ENCODE measurements at regions not wholly inside any gene's neighbourhood (a gene's known extent, or its start where the extent isn't known, plus 50 kb on each side); places are given as distances from the start of the nearest gene placed in this dataset.

DNA sequence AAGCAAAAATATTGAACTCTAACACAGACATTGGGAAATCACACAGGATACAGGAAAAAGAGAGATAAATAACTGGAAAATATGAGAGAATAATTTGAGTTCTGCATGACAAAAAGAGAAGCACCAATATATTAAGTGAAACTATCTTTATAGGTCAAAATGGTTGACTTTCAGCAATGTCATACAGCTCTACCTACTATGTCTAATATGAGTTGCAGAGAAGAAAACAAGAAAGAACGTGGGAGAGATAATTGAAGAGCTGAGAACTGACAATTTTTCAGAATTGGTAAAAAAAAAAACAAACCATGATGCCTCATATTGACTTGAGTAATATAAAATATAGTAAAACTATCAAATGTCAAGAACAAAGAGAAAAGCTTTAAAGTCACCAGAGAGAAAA is 221.7 kb downstream of the BCL11B start:
- POLR2A ChIA-PET (ENCODE audit: unreplicated experiment) = interaction anchor here (0.6 kb wide), 1 partner anchor 811 kb away, joined by 3 read pairs; no protein-coding TSS in a partner anchor
- H2BK15ac ChIP-seq (ENCODE audit: low read depth, low read length) = no peak overlapping the region
- H3K27ac ChIP-seq (ENCODE audit: insufficient read depth, low read length) = no peak overlapping the region
- H2AK5ac ChIP-seq (ENCODE audit: low read depth, low read length) = no peak overlapping the region
- no peak overlapping the region for H4K8ac ChIP-seq (ENCODE audit: low read depth in 2 of 2, low read length in 2 of 2)
- no peak for ATAC-seq (ENCODE audit: low read depth)
- WGBS, 2 experiments (ENCODE audit: extremely low coverage in 2 of 2, insufficient read length in 1 of 2) = no CpG with 5 or more reads among the region's 1 CpG
- no peak overlapping the region for H2BK5ac ChIP-seq (ENCODE audit: low read depth, low read length, poor library complexity, severe bottlenecking)
- intact Hi-C loops (cut with micrococcal nuclease) (no loop called here), dilution Hi-C loops (cut with HindIII; ENCODE audit: low sequenced_read_pairs, unreplicated experiment) (no loop called here), in situ Hi-C loops (cut with MboI; ENCODE audit: low sequenced_read_pairs) (no loop called here)
- no peak overlapping the region for H3K4me3 ChIP-seq (ENCODE audit: insufficient read depth, low read depth, low read length)
- H2BK20ac ChIP-seq (ENCODE audit: low read depth, low read length) = no peak overlapping the region
- peaks cover 31% of the 10 kb centered on the region for H3K9me3 ChIP-seq (ENCODE audit: control insufficient read depth, insufficient read depth, low read length)
- H3K56ac ChIP-seq (ENCODE audit: extremely low read depth, insufficient read depth, low read length) = no peak overlapping the region
- no peaks in the 10 kb centered on the region for H3K79me1 ChIP-seq (ENCODE audit: low read depth in 1 of 2, low read length in 2 of 2)
- no peak overlapping the region for H3K18ac ChIP-seq (ENCODE audit: low read depth, low read length)
- CTCF ChIA-PET = no interaction called here
- H4K20me1 ChIP-seq (ENCODE audit: insufficient read depth, low read length) = no peaks in the 10 kb centered on the region
- no peak overlapping the region for H3K14ac ChIP-seq (replicated peaks; ENCODE audit: low read depth, low read length)
- no peak overlapping the region for H2AFZ ChIP-seq (replicated peaks; ENCODE audit: low read length, poor library complexity)
- H2BK120ac ChIP-seq (ENCODE audit: low read depth, low read length) = no peak overlapping the region
- no peaks in the 10 kb centered on the region for H3K27me3 ChIP-seq (ENCODE audit: control insufficient read depth, insufficient read depth, low read length)
- no peaks in the 10 kb centered on the region for H3K36me3 ChIP-seq (ENCODE audit: control insufficient read depth, insufficient read depth, low read length)
- no peaks in the 10 kb centered on the region for H3K9me1 ChIP-seq (ENCODE audit: insufficient read depth, low read length)
- H4K91ac ChIP-seq (ENCODE audit: insufficient read depth, low read depth, low read length) = no peak overlapping the region
- no peak overlapping the region for H2AK9ac ChIP-seq (replicated peaks; ENCODE audit: low read depth, low read length, poor library complexity)
- BruUV-seq (replicated peaks) = no TSS peak
- TF ChIP-seq ELK1 (IDR thresholded peaks at IDR 0.05; ENCODE audit: borderline replicate concordance, low read depth, low read length) (no peak), MAFK (IDR thresholded peaks at IDR 0.05; ENCODE audit: low read depth, low read length) (no peak), RCOR1 (IDR thresholded peaks at IDR 0.05; ENCODE audit: insufficient replicate concordance, low read length) (no peak)
- no peak overlapping the region for H4K5ac ChIP-seq (ENCODE audit: low read depth, low read length)
- no peak overlapping the region for H3K9ac ChIP-seq (ENCODE audit: low read depth, low read length)
- H3K4ac ChIP-seq (ENCODE audit: low read depth, low read length) = no peak overlapping the region
- H3K4me1 ChIP-seq (ENCODE audit: control insufficient read depth, insufficient read depth, low read length) = no peaks in the 10 kb centered on the region
- H3K4me2 ChIP-seq (ENCODE audit: low read depth, low read length) = no peak overlapping the region
- DNase-seq = no peak
- no peak overlapping the region for H3K23ac ChIP-seq (ENCODE audit: low read depth, low read length)

All from IMR-90 (cell line).